A673 (cell line): ENCODE measurements at regions not wholly inside any gene's neighbourhood (a gene's known extent, or its start where the extent isn't known, plus 50 kb on each side); places are given as distances from the start of the nearest gene placed in this dataset.

Source experiments
- EZH2 ChIP-seq: fragments of 200-600 bp; sonication (generic); IDR thresholded peaks from 2 replicates; pipeline ENCODE4 v1.6.1; 2017; ENCODE audit warnings: borderline replicate concordance, low read depth, mild to moderate bottlenecking, mixed read lengths, antibody characterized with exemption, low read length; ENCODE audit not compliant: poor library complexity, severe bottlenecking
- TF ChIP-seq, protein P1 (sequence below): fragments of 300-800, 200-600 bp; sonication (generic); conservative IDR thresholded peaks from 2 replicates; pipeline ENCODE4 v1.5.1; 2017; ENCODE audit warnings: low read depth, mild to moderate bottlenecking, antibody characterized with exemption, low read length, moderate library complexity, mixed read lengths

DNA sequence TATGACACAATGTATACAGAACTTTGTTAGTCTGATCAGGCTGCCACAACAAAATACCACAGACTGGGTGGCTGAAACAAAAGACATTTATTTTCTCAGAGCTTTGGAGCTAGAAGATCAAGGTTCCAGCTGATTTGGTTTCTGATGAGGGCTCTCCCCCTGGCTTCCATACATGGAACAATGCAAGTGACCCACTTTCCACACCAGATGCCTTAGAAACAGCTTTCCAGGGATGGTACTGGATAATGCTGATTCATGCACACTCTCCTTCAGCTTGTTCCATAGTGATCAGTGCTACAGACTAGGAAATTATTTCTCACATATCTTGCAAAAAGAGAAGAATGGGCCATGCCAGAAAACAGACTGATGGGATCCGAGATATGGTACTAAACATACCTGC is 1274.9 kb upstream of the SORCS1 start:
- TF ChIP-seq, protein P1, sequence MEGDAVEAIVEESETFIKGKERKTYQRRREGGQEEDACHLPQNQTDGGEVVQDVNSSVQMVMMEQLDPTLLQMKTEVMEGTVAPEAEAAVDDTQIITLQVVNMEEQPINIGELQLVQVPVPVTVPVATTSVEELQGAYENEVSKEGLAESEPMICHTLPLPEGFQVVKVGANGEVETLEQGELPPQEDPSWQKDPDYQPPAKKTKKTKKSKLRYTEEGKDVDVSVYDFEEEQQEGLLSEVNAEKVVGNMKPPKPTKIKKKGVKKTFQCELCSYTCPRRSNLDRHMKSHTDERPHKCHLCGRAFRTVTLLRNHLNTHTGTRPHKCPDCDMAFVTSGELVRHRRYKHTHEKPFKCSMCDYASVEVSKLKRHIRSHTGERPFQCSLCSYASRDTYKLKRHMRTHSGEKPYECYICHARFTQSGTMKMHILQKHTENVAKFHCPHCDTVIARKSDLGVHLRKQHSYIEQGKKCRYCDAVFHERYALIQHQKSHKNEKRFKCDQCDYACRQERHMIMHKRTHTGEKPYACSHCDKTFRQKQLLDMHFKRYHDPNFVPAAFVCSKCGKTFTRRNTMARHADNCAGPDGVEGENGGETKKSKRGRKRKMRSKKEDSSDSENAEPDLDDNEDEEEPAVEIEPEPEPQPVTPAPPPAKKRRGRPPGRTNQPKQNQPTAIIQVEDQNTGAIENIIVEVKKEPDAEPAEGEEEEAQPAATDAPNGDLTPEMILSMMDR: no peak
- no peak for TF ChIP-seq EZH2
